ENCODE measurements at regions not wholly inside any gene's neighbourhood (a gene's known extent, or its start where the extent isn't known, plus 50 kb on each side); places are given as distances from the start of the nearest gene placed in this dataset.

- TF ChIP-seq GABPA (tag; conservative IDR thresholded peaks at IDR 0.05; ENCODE audit: low read depth) (no peak), ZNF263 (CRISPR knock-in tag; IDR thresholded peaks at IDR 0.05; ENCODE audit: borderline replicate concordance) (no peak), POLR2AphosphoS5 (IDR thresholded peaks at IDR 0.05; ENCODE audit: control insufficient read depth, insufficient read depth, low read depth, low read length) (no peak), E2F5 (CRISPR knock-in tag; IDR thresholded peaks at IDR 0.05) (no peak), JUND (IDR thresholded peaks at IDR 0.05; ENCODE audit: borderline replicate concordance, low read depth, low read length) (no peak), JUND (tag; IDR thresholded peaks at IDR 0.05; ENCODE audit: borderline replicate concordance, low read depth, low read length) (no peak), ZBTB8A (IDR thresholded peaks at IDR 0.05; ENCODE audit: partially characterized antibody) (no peak), HMBOX1 (IDR thresholded peaks at IDR 0.05) (no peak), SMAD4 (CRISPR knock-in tag; conservative IDR thresholded peaks at IDR 0.05) (no peak), STAT6 (CRISPR knock-in tag; IDR thresholded peaks at IDR 0.05) (no peak), RAD21 (CRISPR knock-in tag; conservative IDR thresholded peaks at IDR 0.05 in 1 of 2, IDR thresholded peaks at IDR 0.05 in 1 of 2) (no peak), E2F6 (IDR thresholded peaks at IDR 0.05; ENCODE audit: borderline replicate concordance in 1 of 2, extremely low read depth in 1 of 2, insufficient read depth in 1 of 2, insufficient read length in 1 of 2, low read depth in 1 of 2, low read length in 1 of 2, poor library complexity in 1 of 2, severe bottlenecking in 1 of 2) (no peak)
- TF ChIP-seq, protein P1, sequence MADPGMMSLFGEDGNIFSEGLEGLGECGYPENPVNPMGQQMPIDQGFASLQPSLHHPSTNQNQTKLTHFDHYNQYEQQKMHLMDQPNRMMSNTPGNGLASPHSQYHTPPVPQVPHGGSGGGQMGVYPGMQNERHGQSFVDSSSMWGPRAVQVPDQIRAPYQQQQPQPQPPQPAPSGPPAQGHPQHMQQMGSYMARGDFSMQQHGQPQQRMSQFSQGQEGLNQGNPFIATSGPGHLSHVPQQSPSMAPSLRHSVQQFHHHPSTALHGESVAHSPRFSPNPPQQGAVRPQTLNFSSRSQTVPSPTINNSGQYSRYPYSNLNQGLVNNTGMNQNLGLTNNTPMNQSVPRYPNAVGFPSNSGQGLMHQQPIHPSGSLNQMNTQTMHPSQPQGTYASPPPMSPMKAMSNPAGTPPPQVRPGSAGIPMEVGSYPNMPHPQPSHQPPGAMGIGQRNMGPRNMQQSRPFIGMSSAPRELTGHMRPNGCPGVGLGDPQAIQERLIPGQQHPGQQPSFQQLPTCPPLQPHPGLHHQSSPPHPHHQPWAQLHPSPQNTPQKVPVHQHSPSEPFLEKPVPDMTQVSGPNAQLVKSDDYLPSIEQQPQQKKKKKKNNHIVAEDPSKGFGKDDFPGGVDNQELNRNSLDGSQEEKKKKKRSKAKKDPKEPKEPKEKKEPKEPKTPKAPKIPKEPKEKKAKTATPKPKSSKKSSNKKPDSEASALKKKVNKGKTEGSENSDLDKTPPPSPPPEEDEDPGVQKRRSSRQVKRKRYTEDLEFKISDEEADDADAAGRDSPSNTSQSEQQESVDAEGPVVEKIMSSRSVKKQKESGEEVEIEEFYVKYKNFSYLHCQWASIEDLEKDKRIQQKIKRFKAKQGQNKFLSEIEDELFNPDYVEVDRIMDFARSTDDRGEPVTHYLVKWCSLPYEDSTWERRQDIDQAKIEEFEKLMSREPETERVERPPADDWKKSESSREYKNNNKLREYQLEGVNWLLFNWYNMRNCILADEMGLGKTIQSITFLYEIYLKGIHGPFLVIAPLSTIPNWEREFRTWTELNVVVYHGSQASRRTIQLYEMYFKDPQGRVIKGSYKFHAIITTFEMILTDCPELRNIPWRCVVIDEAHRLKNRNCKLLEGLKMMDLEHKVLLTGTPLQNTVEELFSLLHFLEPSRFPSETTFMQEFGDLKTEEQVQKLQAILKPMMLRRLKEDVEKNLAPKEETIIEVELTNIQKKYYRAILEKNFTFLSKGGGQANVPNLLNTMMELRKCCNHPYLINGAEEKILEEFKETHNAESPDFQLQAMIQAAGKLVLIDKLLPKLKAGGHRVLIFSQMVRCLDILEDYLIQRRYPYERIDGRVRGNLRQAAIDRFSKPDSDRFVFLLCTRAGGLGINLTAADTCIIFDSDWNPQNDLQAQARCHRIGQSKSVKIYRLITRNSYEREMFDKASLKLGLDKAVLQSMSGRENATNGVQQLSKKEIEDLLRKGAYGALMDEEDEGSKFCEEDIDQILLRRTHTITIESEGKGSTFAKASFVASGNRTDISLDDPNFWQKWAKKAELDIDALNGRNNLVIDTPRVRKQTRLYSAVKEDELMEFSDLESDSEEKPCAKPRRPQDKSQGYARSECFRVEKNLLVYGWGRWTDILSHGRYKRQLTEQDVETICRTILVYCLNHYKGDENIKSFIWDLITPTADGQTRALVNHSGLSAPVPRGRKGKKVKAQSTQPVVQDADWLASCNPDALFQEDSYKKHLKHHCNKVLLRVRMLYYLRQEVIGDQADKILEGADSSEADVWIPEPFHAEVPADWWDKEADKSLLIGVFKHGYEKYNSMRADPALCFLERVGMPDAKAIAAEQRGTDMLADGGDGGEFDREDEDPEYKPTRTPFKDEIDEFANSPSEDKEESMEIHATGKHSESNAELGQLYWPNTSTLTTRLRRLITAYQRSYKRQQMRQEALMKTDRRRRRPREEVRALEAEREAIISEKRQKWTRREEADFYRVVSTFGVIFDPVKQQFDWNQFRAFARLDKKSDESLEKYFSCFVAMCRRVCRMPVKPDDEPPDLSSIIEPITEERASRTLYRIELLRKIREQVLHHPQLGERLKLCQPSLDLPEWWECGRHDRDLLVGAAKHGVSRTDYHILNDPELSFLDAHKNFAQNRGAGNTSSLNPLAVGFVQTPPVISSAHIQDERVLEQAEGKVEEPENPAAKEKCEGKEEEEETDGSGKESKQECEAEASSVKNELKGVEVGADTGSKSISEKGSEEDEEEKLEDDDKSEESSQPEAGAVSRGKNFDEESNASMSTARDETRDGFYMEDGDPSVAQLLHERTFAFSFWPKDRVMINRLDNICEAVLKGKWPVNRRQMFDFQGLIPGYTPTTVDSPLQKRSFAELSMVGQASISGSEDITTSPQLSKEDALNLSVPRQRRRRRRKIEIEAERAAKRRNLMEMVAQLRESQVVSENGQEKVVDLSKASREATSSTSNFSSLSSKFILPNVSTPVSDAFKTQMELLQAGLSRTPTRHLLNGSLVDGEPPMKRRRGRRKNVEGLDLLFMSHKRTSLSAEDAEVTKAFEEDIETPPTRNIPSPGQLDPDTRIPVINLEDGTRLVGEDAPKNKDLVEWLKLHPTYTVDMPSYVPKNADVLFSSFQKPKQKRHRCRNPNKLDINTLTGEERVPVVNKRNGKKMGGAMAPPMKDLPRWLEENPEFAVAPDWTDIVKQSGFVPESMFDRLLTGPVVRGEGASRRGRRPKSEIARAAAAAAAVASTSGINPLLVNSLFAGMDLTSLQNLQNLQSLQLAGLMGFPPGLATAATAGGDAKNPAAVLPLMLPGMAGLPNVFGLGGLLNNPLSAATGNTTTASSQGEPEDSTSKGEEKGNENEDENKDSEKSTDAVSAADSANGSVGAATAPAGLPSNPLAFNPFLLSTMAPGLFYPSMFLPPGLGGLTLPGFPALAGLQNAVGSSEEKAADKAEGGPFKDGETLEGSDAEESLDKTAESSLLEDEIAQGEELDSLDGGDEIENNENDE (IDR thresholded peaks at IDR 0.05; ENCODE audit: low read depth, low read length), result no peak
- TF ChIP-seq, protein P2, sequence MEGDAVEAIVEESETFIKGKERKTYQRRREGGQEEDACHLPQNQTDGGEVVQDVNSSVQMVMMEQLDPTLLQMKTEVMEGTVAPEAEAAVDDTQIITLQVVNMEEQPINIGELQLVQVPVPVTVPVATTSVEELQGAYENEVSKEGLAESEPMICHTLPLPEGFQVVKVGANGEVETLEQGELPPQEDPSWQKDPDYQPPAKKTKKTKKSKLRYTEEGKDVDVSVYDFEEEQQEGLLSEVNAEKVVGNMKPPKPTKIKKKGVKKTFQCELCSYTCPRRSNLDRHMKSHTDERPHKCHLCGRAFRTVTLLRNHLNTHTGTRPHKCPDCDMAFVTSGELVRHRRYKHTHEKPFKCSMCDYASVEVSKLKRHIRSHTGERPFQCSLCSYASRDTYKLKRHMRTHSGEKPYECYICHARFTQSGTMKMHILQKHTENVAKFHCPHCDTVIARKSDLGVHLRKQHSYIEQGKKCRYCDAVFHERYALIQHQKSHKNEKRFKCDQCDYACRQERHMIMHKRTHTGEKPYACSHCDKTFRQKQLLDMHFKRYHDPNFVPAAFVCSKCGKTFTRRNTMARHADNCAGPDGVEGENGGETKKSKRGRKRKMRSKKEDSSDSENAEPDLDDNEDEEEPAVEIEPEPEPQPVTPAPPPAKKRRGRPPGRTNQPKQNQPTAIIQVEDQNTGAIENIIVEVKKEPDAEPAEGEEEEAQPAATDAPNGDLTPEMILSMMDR (IDR thresholded peaks at IDR 0.05 in 2 of 3, conservative IDR thresholded peaks at IDR 0.05 in 1 of 3; ENCODE audit: insufficient read depth in 2 of 3, low read depth in 1 of 3, low read length in 3 of 3), result no peak
Observed at GRCh38 chr13:26961890-26962615, 201.5 kb upstream of the GPR12 start.

Measured in K562 (cell line).